WTC11 (cell line): ENCODE measurements at regions not wholly inside any gene's neighbourhood (a gene's known extent, or its start where the extent isn't known, plus 50 kb on each side); places are given as distances from the start of the nearest gene placed in this dataset.
"Not testable (repeated sequence)": the region's sequence is repeated elsewhere in the genome, so short reads cannot be mapped to it uniquely, and the experiment has no call there.

Experiments used
- ATAC-seq: fragments of 200-7000 bp; cut with Tn5 transposase; 2 replicates; pipeline ENCODE4 v1.10.0; 2021; ENCODE audit warnings: mild to moderate bottlenecking, moderate library complexity
- CTCF ChIA-PET: fragments of 300-600 bp; sonication (Branson Sonifier 250); formaldehyde crosslinking; loops from one replicate; lab custom pipeline; 2021; ENCODE audit warnings: antibody characterized with exemption; lab: Charles Lee
- POLR2A ChIA-PET: fragments of 350-600 bp; sonication (Branson Sonifier 250); formaldehyde crosslinking; loops from one replicate; lab custom pipeline; 2021; ENCODE audit warnings: antibody characterized with exemption; lab: Charles Lee
- DNase-seq: peaks from one replicate; pipeline ENCODE4 v3.0.0; 2021; ENCODE audit warnings: low spot score
- H3K27ac Mint-ChIP-seq: 2 replicates; pipeline ENCODE4 v1.8.0; 2021; ENCODE audit warnings: mixed read lengths
- H3K27me3 Mint-ChIP-seq: 2 replicates; pipeline ENCODE4 v1.8.0; 2021; ENCODE audit warnings: low read depth, mild to moderate bottlenecking, moderate library complexity, mixed read lengths
- H3K36me3 Mint-ChIP-seq: 2 replicates; pipeline ENCODE4 v1.8.0; 2021; ENCODE audit warnings: mixed read lengths
- H3K4me1 Mint-ChIP-seq: 2 replicates; pipeline ENCODE4 v1.8.0; 2022; ENCODE audit warnings: mixed read lengths
- H3K4me3 Mint-ChIP-seq: 2 replicates; pipeline ENCODE4 v1.8.0; 2021; ENCODE audit warnings: mild to moderate bottlenecking, moderate library complexity, mixed read lengths
- H3K9me3 Mint-ChIP-seq: 2 replicates; pipeline ENCODE4 v1.8.0; 2021; ENCODE audit warnings: mixed read lengths
- CREB1 ChIP-seq: sonication (generic); formaldehyde crosslinking; IDR thresholded peaks from 2 replicates; pipeline ENCODE4 v1.8.0; 2023; ENCODE audit warnings: mild to moderate bottlenecking, missing genetic modification reagents
- ELF4 ChIP-seq: sonication (generic); formaldehyde crosslinking; IDR thresholded peaks from 2 replicates; pipeline ENCODE4 v1.8.1; 2022; ENCODE audit warnings: low read depth, mild to moderate bottlenecking, moderate library complexity, missing genetic modification reagents
- ESRRA ChIP-seq: sonication (generic); formaldehyde crosslinking; IDR thresholded peaks from 2 replicates; pipeline ENCODE4 v1.8.1; 2022; ENCODE audit warnings: mild to moderate bottlenecking, missing genetic modification reagents, borderline replicate concordance
- FOXK1 ChIP-seq: sonication (generic); formaldehyde crosslinking; IDR thresholded peaks from 2 replicates; pipeline ENCODE4 v1.8.0; 2022; ENCODE audit warnings: mild to moderate bottlenecking, moderate library complexity, missing genetic modification reagents
- GTF2I ChIP-seq: fragments of 250-450 bp; sonication (Bioruptor Pico); conservative IDR thresholded peaks from 2 replicates; pipeline ENCODE4 v1.4.0; 2021; ENCODE audit warnings: mild to moderate bottlenecking
- HMGA2 ChIP-seq: fragments of 250-450 bp; sonication (Bioruptor Pico); IDR thresholded peaks from 2 replicates; pipeline ENCODE4 v1.4.0; 2021; ENCODE audit warnings: mild to moderate bottlenecking, moderate library complexity
- JUN ChIP-seq: sonication (generic); formaldehyde crosslinking; IDR thresholded peaks from 2 replicates; pipeline ENCODE4 v1.8.0; 2023; ENCODE audit warnings: mild to moderate bottlenecking, missing genetic modification reagents
- KAT7 ChIP-seq: sonication (generic); formaldehyde crosslinking; IDR thresholded peaks from 2 replicates; pipeline ENCODE4 v1.8.1; 2023; ENCODE audit warnings: missing genetic modification reagents, mild to moderate bottlenecking, borderline replicate concordance
- NR3C1 ChIP-seq: sonication (generic); formaldehyde crosslinking; conservative IDR thresholded peaks from 2 replicates; pipeline ENCODE4 v1.8.1; 2023; ENCODE audit warnings: low read depth, mild to moderate bottlenecking, missing genetic modification reagents
- RELA ChIP-seq: sonication (generic); formaldehyde crosslinking; IDR thresholded peaks from 2 replicates; pipeline ENCODE4 v1.8.1; 2022; ENCODE audit warnings: missing genetic modification reagents, mild to moderate bottlenecking, borderline replicate concordance
- SP1 ChIP-seq: sonication (generic); formaldehyde crosslinking; conservative IDR thresholded peaks from 2 replicates; pipeline ENCODE4 v1.8.1; 2022; ENCODE audit warnings: missing genetic modification reagents
- TF ChIP-seq, protein P1 (sequence below): fragments of 250-450 bp; sonication (Bioruptor Pico); conservative IDR thresholded peaks from 2 replicates; pipeline ENCODE4 v1.9.0; 2021; ENCODE audit warnings: mild to moderate bottlenecking
- TF ChIP-seq, protein P2 (sequence below): sonication (generic); formaldehyde crosslinking; IDR thresholded peaks from 2 replicates; pipeline ENCODE4 v1.8.0; 2022; ENCODE audit warnings: mild to moderate bottlenecking, missing genetic modification reagents
- TF ChIP-seq, protein P3 (sequence below): sonication (generic); formaldehyde crosslinking; IDR thresholded peaks from 2 replicates; pipeline ENCODE4 v1.8.1; 2023; ENCODE audit warnings: mild to moderate bottlenecking, missing genetic modification reagents, moderate library complexity
- TF ChIP-seq, protein P4 (sequence below): sonication (generic); formaldehyde crosslinking; IDR thresholded peaks from 2 replicates; pipeline ENCODE4 v1.8.0; 2022; ENCODE audit warnings: mild to moderate bottlenecking, missing genetic modification reagents
- TF ChIP-seq, protein P5 (sequence below): sonication (generic); formaldehyde crosslinking; IDR thresholded peaks from 2 replicates; pipeline ENCODE4 v1.8.0; 2023; ENCODE audit warnings: missing genetic modification reagents
- TF ChIP-seq, protein P6 (sequence below): sonication (generic); formaldehyde crosslinking; IDR thresholded peaks from 2 replicates; pipeline ENCODE4 v1.8.1; 2023; ENCODE audit warnings: mild to moderate bottlenecking, missing genetic modification reagents
- TF ChIP-seq, protein P7 (sequence below): sonication (generic); formaldehyde crosslinking; IDR thresholded peaks from 2 replicates; pipeline ENCODE4 v1.8.0; 2022; ENCODE audit warnings: mild to moderate bottlenecking, missing genetic modification reagents
- TF ChIP-seq, protein P8 (sequence below): sonication (generic); formaldehyde crosslinking; IDR thresholded peaks from 2 replicates; pipeline ENCODE4 v1.8.1; 2022; ENCODE audit warnings: mild to moderate bottlenecking, missing genetic modification reagents, moderate library complexity, borderline replicate concordance
- TF ChIP-seq, protein P9 (sequence below): fragments of 200-600 bp; IDR thresholded peaks from 2 replicates; pipeline ENCODE4 v1.8.0; 2022; ENCODE audit warnings: antibody characterized with exemption

DNA sequence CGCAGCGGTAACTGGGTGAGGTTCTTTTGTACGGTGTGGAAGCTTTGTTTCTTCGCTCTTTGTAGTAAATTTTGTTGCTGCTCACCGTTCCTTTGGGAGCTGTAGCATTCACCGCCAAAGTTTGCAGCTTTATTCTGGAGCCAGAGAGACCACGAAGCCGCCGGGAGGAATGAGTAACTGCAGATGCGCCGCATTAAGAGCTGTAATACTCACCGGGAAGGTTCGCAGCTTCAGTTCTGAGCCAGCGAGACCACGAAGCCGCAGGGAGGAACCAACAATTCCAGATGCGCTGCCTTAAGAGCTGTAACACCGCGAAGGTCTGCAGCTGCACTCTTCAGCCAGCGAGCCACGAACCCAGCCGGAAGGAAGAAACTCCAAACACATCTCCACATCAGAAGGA is 56.0 kb upstream of the DYNC1LI1 start (continued):
- TF ChIP-seq, protein P1, sequence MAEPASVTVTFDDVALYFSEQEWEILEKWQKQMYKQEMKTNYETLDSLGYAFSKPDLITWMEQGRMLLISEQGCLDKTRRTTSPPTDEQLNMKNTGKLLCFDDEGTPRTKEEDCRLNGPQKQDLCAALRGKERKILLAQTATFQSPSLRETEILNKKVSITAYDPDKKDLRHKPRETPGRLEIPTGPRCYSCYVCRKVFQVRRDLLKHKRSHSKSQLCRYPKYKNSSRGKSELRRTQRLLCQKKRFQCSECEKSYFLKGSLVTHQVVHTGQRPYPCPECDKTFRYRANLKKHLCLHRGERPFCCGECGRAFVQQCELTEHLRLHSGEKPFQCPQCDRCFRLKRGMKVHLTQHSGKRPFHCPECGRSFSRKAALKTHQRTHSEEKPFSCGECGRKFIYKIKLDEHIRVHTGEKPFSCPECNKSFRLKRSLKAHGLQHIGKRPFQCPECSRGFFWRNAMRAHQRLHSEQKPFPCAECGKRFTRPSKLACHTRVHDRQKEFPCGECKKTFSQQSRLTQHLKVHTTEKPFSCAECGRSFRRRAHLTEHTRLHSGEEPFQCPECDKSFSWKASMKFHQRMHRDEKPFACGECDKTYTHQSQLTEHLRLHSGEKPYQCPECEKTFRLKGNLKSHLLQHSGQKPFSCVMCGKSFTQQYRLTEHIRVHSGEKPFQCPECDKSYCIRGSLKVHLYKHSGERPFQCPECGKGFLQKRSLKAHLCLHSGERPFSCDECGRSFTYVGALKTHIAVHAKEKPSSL (CRISPR knock-in tag) = no peak
- TF ChIP-seq, protein P2, sequence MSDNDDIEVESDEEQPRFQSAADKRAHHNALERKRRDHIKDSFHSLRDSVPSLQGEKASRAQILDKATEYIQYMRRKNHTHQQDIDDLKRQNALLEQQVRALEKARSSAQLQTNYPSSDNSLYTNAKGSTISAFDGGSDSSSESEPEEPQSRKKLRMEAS (CRISPR knock-in tag) = no peak
- TF ChIP-seq SP1 (CRISPR knock-in tag) = no peak
- TF ChIP-seq, protein P3, sequence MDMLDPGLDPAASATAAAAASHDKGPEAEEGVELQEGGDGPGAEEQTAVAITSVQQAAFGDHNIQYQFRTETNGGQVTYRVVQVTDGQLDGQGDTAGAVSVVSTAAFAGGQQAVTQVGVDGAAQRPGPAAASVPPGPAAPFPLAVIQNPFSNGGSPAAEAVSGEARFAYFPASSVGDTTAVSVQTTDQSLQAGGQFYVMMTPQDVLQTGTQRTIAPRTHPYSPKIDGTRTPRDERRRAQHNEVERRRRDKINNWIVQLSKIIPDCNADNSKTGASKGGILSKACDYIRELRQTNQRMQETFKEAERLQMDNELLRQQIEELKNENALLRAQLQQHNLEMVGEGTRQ (CRISPR knock-in tag) = no peak
- TF ChIP-seq, protein P4, sequence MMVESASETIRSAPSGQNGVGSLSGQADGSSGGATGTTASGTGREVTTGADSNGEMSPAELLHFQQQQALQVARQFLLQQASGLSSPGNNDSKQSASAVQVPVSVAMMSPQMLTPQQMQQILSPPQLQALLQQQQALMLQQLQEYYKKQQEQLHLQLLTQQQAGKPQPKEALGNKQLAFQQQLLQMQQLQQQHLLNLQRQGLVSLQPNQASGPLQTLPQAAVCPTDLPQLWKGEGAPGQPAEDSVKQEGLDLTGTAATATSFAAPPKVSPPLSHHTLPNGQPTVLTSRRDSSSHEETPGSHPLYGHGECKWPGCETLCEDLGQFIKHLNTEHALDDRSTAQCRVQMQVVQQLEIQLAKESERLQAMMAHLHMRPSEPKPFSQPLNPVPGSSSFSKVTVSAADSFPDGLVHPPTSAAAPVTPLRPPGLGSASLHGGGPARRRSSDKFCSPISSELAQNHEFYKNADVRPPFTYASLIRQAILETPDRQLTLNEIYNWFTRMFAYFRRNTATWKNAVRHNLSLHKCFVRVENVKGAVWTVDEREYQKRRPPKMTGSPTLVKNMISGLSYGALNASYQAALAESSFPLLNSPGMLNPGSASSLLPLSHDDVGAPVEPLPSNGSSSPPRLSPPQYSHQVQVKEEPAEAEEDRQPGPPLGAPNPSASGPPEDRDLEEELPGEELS = no peak
- no peak for TF ChIP-seq ESRRA
- TF ChIP-seq, protein P5, sequence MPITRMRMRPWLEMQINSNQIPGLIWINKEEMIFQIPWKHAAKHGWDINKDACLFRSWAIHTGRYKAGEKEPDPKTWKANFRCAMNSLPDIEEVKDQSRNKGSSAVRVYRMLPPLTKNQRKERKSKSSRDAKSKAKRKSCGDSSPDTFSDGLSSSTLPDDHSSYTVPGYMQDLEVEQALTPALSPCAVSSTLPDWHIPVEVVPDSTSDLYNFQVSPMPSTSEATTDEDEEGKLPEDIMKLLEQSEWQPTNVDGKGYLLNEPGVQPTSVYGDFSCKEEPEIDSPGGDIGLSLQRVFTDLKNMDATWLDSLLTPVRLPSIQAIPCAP (CRISPR knock-in tag) = no peak
- no peak for TF ChIP-seq NR3C1
- TF ChIP-seq, protein P6, sequence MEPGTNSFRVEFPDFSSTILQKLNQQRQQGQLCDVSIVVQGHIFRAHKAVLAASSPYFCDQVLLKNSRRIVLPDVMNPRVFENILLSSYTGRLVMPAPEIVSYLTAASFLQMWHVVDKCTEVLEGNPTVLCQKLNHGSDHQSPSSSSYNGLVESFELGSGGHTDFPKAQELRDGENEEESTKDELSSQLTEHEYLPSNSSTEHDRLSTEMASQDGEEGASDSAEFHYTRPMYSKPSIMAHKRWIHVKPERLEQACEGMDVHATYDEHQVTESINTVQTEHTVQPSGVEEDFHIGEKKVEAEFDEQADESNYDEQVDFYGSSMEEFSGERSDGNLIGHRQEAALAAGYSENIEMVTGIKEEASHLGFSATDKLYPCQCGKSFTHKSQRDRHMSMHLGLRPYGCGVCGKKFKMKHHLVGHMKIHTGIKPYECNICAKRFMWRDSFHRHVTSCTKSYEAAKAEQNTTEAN = no peak
- TF ChIP-seq KAT7 (CRISPR knock-in tag) = no peak

DNA sequence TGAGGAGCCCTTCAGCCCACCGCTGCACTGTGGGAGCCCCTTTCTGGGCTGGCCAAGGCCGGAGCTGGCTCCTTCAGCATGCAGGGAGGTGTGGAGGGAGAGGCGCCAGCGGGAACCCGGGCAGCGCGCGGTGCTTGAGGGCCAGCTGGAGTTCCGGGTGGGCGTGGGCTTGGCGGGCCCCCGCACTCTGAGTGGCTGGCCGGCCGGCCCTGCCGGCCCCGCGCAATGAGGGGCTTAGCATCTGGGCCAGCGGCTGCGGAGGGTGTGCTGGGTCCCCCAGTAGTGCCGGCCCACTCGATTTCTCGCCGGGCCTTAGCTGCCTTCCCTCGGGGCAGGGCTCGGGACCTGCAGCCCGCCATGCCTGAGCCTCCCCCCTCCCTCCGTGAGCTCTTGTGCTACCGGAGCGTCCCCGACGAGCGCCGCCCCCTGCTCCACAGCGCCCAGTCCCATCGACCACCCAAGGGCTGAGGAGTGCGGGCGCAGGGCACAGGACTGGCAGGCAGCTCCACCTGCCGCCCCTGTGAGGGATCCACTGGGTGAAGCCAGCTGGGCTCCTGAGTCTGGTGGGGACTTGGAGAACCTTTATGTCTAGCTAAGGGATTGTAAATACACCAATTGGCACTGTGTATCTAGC is 55.0 kb upstream of the DYNC1LI1 start:
- H3K36me3 Mint-ChIP-seq, H3K27me3 Mint-ChIP-seq, H3K4me1 Mint-ChIP-seq, CTCF ChIA-PET, H3K4me3 Mint-ChIP-seq, H3K27ac Mint-ChIP-seq, DNase-seq, ATAC-seq: not testable (repeated sequence)
- POLR2A ChIA-PET = interaction anchor here (1.2 kb wide), 1 partner anchor 23 kb away, joined by 3 read pairs; no protein-coding TSS in a partner anchor
- H3K9me3 Mint-ChIP-seq = peaks cover 31% of the 10 kb centered on the region

DNA sequence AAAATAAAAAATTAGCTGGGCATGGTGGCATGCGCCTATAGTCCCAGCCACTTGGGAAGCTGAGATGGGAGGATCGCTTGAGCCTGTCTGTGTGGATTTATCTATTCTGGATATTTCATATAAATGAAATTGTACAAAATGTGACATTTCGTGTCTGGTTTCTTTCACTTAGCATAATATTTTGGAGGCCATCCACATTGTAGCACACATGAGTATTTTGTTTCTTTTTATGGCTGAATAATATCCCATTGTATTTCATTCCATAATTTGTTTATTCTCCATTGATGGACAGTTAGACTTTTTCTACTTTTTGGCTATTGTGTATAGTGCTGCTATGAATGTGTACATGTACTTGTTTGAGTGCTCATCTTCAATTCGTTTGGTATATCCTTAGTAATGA is 52.9 kb upstream of the DYNC1LI1 start:
- DNase-seq = no peak
- TF ChIP-seq RELA (CRISPR knock-in tag) (no peak), ELF4 (CRISPR knock-in tag) (no peak), HMGA2 (CRISPR knock-in tag) (no peak), JUN (CRISPR knock-in tag) (no peak), CREB1 (CRISPR knock-in tag) (no peak), FOXK1 (CRISPR knock-in tag) (no peak), GTF2I (CRISPR knock-in tag) (no peak)
- TF ChIP-seq, protein P7, sequence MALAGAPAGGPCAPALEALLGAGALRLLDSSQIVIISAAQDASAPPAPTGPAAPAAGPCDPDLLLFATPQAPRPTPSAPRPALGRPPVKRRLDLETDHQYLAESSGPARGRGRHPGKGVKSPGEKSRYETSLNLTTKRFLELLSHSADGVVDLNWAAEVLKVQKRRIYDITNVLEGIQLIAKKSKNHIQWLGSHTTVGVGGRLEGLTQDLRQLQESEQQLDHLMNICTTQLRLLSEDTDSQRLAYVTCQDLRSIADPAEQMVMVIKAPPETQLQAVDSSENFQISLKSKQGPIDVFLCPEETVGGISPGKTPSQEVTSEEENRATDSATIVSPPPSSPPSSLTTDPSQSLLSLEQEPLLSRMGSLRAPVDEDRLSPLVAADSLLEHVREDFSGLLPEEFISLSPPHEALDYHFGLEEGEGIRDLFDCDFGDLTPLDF (CRISPR knock-in tag) = no peak
- TF ChIP-seq, protein P8, sequence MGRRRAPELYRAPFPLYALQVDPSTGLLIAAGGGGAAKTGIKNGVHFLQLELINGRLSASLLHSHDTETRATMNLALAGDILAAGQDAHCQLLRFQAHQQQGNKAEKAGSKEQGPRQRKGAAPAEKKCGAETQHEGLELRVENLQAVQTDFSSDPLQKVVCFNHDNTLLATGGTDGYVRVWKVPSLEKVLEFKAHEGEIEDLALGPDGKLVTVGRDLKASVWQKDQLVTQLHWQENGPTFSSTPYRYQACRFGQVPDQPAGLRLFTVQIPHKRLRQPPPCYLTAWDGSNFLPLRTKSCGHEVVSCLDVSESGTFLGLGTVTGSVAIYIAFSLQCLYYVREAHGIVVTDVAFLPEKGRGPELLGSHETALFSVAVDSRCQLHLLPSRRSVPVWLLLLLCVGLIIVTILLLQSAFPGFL (CRISPR knock-in tag) = no peak
- TF ChIP-seq, protein P9, sequence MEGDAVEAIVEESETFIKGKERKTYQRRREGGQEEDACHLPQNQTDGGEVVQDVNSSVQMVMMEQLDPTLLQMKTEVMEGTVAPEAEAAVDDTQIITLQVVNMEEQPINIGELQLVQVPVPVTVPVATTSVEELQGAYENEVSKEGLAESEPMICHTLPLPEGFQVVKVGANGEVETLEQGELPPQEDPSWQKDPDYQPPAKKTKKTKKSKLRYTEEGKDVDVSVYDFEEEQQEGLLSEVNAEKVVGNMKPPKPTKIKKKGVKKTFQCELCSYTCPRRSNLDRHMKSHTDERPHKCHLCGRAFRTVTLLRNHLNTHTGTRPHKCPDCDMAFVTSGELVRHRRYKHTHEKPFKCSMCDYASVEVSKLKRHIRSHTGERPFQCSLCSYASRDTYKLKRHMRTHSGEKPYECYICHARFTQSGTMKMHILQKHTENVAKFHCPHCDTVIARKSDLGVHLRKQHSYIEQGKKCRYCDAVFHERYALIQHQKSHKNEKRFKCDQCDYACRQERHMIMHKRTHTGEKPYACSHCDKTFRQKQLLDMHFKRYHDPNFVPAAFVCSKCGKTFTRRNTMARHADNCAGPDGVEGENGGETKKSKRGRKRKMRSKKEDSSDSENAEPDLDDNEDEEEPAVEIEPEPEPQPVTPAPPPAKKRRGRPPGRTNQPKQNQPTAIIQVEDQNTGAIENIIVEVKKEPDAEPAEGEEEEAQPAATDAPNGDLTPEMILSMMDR = no peak
- Mint-ChIP-seq H3K27ac (no peak overlapping the region), H3K4me3 (no peak overlapping the region), H3K4me1 (no peaks in the 10 kb centered on the region), H3K36me3 (peaks cover 8% of the 10 kb centered on the region; the same call in 1 of the 2 replicates), H3K9me3 (peaks cover 51% of the 10 kb centered on the region), H3K27me3 (no peaks in the 10 kb centered on the region)
- POLR2A ChIA-PET = no interaction called here
- no peak for ATAC-seq
- CTCF ChIA-PET = no interaction called here
